Stimulated activated CD8-positive, alpha-beta memory T cell treated with anti-CD3 and anti-CD28 coated beads, Interleukin-15, amount 100 ng/mL, for 24 hours (primary cell): ENCODE measurements at regions not wholly inside any gene's neighbourhood (a gene's known extent, or its start where the extent isn't known, plus 50 kb on each side); places are given as distances from the start of the nearest gene placed in this dataset.
"Not testable (repeated sequence)": the region's sequence is repeated elsewhere in the genome, so short reads cannot be mapped to it uniquely, and the experiment has no call there.

Experiments used
- DNase-seq: peaks from one replicate; pipeline ENCODE4 v3.0.0-alpha.2; 2020; ENCODE audit warnings: low read depth

GRCh38 chr2:56806924-56807323 is 623.1 kb downstream of the CCDC85A start:
- no peak for DNase-seq

GRCh38 chr2:56807861-56808260 is 624.1 kb downstream of the CCDC85A start:
- no peak for DNase-seq

DNA sequence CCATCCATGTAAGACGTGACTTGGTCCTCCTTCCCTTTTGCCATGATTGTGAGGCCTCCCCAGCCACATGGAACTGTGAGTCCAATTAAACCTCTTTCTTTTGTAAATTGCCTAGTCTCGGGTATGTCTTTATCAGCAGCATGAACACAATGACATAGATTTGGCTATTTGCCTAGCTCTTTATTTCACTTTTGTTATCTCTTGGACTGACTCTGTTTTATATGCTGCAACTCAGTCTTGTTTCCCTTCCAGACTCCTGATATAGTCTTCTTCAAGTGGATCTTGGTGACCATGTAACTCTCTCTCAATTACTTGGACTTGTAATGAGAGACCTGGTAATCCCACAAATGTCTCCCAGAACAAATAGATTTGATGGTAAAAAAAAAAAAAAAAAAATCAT is 627.6 kb downstream of the CCDC85A start:
- DNase-seq = no peak

- DNase-seq = no peak
Observed at GRCh38 chr2:56812432-56812831, 628.6 kb downstream of the CCDC85A start.

DNA sequence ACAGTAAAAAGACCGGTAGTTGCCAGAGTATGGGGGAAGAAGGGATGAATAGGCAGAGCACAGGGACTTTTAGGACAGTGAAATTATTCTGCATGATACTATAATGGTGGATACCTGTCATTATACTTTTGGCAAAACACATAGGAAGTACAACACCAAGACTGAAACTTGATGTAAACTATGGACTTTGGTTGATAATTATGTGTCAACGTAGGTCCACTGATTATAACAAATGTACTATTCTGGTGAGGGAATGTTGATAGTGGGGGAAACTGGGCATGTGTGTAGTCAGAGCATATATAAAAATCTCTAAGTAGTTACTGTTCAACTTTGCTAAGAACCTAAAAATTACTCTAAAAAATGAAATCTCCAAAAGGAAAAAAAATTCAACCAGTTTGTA is 629.7 kb downstream of the CCDC85A start:
- no peak for DNase-seq

DNA sequence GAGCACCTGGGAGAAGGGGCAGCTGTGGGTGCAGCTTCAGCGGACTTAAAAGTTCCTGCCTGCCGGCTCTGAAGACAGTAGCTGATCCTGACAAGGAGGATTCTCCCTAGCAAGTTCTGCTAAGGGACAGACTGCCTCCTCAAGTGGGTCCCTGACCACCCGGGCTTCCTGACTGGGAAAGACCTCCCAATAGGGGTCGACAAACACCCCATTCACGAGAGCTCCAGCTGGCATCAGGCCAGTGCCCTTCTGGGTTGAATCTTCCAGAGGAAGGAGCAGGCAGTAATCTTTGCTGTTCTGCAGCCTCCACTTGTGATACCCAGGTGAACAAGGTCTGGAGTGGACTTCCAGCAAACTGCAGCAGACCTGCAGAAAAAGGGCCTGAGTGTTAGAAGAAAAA is 632.9 kb downstream of the CCDC85A start:
- no peak for DNase-seq

DNA sequence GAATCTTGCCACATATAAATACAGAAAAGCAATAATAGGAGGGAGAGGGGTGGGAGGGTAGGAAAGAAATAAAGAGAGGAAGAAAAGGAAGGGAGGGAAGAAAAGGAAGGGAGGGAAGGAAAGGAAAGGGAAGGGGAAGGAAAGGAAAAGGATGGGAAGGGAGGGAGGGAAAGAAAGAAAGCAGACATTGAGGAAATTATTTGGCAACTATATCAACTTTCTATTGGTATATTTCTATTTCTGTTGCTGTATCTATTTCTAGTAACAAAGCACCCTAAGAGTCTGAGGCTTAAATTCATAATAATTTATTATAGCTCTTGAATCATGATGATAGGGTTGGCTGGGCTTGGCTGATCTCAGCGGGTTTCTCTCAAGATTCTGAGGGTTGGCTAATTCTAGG is 648.0 kb downstream of the CCDC85A start:
- DNase-seq = no peak

DNA sequence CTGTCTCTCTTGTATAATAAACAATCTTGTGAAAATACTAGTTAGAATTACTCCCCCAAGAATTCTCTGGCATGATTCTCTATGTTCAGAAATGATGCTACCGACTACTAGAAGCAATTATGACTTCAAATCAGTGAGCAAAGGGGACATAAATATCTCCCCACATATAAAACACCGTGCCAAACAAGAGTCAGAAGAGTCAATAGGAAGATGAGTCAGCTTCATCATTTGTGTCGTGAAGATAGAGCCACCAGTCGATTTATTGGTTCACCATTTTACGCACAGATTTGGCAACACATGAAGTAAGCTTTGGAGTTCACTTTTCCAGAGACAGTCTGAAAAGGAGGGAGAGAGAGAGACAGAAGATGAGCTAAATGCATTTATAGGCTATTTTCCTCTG is 650.9 kb downstream of the CCDC85A start:
- no peak for DNase-seq

GRCh38 chr2:56840009-56840408 is 656.2 kb downstream of the CCDC85A start:
- DNase-seq = not testable (repeated sequence)

DNA sequence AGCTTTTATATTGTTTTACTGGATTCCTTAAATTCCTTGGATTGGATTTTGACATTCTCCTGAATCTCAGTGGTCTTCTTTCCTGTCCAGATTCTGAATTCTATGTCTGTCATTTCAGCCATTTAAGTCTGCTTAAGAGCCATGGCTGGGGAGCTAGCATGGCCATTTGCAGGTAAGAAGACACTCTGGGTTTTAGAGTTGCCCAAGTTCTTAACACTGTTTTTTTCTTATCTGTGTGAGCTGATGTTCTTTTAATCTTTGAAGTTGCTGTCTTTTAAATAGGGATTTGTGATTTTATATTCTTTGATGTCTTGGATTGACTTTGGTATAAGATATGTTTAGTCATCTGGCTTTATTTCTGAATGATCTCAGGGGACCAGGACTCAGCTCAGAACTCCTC is 677.2 kb downstream of the CCDC85A start:
- no peak for DNase-seq

- no peak for DNase-seq
Observed at GRCh38 chr2:56871644-56872043, 687.9 kb downstream of the CCDC85A start.

DNA sequence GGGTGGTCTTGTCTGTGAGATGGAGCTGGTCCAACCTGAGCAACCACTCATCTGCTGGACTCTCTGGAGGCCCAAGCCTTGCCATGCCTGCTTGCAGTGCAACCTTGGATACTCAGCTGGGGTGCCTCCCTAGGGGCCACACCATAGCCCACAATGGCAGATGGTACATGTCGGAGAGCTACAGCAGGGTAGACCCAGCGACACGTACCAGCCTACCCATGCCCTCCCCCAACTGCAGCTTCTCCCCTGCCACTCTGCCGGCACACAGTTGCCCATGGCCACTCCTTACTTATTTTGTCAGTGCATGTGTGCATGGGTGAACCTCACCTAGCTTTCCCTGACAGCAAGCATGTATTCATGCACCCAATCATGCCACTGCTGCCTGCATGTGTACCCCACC is 690.9 kb downstream of the CCDC85A start:
- no peak for DNase-seq

GRCh38 chr2:56889738-56890137 is 705.9 kb downstream of the CCDC85A start:
- no peak for DNase-seq

DNA sequence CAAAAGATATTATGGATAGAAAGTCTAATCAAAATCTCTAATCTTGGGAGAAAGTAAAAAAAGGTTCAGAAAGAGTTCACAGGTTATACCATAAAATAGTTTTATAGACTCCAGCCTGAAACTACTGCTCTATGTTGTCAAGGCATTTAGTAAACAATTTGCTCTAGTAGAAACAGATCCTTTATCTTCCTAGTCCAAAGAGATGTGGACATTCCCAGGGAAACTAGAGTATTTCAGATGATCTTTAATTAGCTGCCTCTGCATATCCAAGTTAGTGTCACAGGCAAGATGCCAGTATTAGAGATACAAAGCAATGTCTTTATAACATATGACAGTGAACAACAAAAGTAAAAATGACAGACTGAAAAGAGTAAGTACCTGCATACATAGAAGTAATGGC is 708.6 kb downstream of the CCDC85A start:
- no peak for DNase-seq

- no peak for DNase-seq
Observed at GRCh38 chr2:56898986-56899385, 715.2 kb downstream of the CCDC85A start.

DNA sequence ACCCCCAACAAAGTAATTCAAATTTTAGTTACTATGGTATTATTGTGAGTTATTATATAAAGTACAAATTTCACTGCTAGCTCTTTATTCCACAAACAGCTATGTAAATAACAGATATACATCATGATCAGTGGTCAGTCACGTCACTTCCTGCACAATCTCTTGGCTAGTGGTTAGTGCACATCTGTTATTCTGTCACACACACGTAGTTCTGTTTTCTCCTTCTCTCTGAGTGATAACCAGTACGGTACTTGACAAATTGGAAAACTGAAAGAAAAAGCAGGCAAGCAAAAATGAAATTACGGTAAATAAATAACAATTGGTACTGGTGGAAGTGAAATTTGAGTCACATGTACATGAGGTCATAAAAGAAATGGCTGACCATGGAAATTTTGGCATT is 728.7 kb downstream of the CCDC85A start:
- no peak for DNase-seq

- DNase-seq = no peak
Observed at GRCh38 chr2:56918790-56919189, 735.0 kb downstream of the CCDC85A start.

DNA sequence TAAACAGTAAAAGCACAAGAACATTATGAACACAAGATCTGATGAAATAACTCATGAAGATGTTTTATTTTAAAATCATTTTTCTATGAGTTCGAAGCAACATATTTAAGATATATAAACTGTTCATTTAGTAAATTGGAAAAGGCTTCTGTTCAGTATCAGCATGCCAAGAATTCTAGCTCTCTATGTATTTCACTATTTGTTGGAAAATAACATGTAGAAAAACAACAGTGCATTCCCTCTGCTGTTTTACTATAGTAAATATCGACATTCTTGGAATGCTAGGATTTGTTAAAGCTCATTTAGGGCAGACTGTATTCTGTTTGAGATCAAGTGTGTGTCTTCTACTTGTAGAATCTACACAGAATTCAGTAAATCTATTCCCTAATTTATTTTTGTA is 750.2 kb downstream of the CCDC85A start:
- no peak for DNase-seq

DNA sequence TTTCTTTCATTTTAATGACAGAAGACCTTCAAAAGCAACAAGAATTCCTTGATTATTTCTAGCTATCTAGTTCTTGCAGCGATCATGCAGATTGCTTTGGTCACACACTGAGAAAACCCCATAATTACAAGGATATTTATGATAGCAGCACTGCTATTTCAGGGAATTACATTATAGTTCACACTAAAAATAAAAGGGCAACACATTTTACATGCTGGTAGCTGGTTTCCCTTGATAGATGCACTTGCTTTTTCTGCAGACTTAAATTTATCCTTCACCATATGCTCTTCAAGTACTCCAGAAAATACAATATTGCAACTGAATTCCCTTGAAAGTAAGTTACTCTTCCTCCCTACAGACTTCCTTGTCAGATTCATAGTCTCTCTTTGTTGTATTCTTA is 751.1 kb downstream of the CCDC85A start:
- no peak for DNase-seq

- DNase-seq = no peak
Observed at GRCh38 chr2:56940054-56940453, 756.3 kb downstream of the CCDC85A start.

DNA sequence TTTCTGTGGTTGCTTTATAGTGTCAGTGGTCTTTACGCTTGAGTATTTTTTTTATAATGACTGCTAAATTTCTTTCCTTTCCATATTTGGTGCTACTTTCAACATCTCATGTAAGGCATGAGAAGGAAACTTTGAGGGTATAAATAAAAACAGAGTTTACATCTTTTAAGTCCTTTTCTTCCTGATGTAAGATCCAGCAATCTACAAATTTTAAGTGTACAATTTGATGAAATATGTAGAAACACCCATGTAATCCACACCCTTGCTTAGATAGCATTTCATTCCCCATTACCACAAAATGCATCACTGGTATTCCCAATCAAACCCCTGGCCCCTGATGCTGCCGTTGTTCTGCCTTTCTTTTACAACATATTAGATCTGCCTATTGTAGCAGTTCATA is 769.1 kb downstream of the CCDC85A start:
- DNase-seq = no peak

GRCh38 chr2:56960581-56960980 is 776.8 kb downstream of the CCDC85A start:
- no peak for DNase-seq

GRCh38 chr2:56962673-56963072 is 778.9 kb downstream of the CCDC85A start:
- DNase-seq = no peak

GRCh38 chr2:56969513-56969912 is 785.7 kb downstream of the CCDC85A start:
- no peak for DNase-seq

DNA sequence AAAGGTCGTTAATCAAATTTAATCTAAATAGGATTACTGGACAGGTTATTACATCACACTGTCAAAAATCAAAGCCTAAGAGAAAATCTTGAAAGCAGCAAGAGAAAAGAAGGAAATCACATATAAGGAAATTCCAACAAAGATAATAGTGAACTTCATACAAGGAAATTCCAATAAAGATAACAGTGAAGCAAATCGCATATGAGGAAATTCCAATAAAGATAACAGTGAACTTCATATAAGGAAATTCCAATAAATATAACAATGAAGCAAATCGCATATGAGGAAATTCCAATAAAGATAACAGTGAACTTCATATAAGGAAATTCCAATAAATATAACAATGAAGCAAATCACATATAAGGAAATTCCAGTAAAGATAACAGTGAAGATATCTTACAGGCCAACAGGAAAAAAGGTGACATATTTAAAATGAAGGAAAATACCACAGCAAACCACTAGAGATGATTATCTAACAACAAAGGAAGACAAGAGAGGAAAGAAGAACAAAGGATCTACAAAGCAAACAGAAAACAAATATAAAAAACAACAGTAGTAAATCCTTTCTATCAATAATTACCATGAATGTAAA is 787.7 kb downstream of the CCDC85A start:
- DNase-seq = no peak
